ENCODE measurements at regions not wholly inside any gene's neighbourhood (a gene's known extent, or its start where the extent isn't known, plus 50 kb on each side); places are given as distances from the start of the nearest gene placed in this dataset.

DNA sequence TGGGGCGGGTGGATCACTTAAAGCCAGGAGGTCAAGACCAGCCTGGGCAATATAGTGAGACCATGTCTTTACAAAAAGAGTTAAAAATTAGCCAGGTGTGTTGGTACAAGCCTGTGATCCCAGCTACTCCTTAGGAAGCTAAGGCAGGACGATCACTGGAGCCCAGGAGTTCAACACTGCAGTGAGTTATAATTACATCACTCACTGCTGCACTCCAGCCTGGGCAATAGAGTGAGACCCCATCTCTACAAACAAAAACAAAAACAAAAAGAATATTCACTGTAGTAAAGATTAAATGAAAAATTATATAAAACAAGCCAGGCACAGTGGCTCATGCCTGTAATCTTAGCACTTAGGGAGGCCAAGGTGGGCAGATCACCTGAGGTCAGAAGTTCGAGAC, 1047.6 kb upstream of the AUTS2 start:
- TF ChIP-seq SMC3 (IDR thresholded peaks at IDR 0.05; ENCODE audit: low read depth, low read length) (no peak), BHLHE40 (IDR thresholded peaks at IDR 0.05; ENCODE audit: low read depth, low read length) (no peak)
- TF ChIP-seq, protein P1, sequence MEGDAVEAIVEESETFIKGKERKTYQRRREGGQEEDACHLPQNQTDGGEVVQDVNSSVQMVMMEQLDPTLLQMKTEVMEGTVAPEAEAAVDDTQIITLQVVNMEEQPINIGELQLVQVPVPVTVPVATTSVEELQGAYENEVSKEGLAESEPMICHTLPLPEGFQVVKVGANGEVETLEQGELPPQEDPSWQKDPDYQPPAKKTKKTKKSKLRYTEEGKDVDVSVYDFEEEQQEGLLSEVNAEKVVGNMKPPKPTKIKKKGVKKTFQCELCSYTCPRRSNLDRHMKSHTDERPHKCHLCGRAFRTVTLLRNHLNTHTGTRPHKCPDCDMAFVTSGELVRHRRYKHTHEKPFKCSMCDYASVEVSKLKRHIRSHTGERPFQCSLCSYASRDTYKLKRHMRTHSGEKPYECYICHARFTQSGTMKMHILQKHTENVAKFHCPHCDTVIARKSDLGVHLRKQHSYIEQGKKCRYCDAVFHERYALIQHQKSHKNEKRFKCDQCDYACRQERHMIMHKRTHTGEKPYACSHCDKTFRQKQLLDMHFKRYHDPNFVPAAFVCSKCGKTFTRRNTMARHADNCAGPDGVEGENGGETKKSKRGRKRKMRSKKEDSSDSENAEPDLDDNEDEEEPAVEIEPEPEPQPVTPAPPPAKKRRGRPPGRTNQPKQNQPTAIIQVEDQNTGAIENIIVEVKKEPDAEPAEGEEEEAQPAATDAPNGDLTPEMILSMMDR (conservative IDR thresholded peaks at IDR 0.05; ENCODE audit: low read depth, low read length): no peak

All from IMR-90 (cell line).